Activated T-helper 17 cell treated with anti-CD3 and anti-CD28 coated beads, Interleukin-2, amount 50 U/mL, for 72 hours (primary cell): ENCODE measurements at regions not wholly inside any gene's neighbourhood (a gene's known extent, or its start where the extent isn't known, plus 50 kb on each side); places are given as distances from the start of the nearest gene placed in this dataset.
"Not testable (repeated sequence)": the region's sequence is repeated elsewhere in the genome, so short reads cannot be mapped to it uniquely, and the experiment has no call there.

ENCODE experiments used
- ATAC-seq: fragments of 150-1000 bp; cut with Tn5 transposase; replicated peaks from 2 replicates; pipeline ENCODE4 v1.10.0; 2021; ENCODE audit warnings: mild to moderate bottlenecking, moderate library complexity
- H3K27ac Mint-ChIP-seq: one replicate; pipeline ENCODE4 v1.8.0; 2022; ENCODE audit warnings: mixed read lengths
- H3K27me3 Mint-ChIP-seq: one replicate; pipeline ENCODE4 v1.8.0; 2022; ENCODE audit warnings: mixed read lengths
- H3K36me3 Mint-ChIP-seq: one replicate; pipeline ENCODE4 v1.8.0; 2022; ENCODE audit warnings: low read depth, mild to moderate bottlenecking, mixed read lengths
- H3K4me1 Mint-ChIP-seq: one replicate; pipeline ENCODE4 v1.8.0; 2022; ENCODE audit warnings: mixed read lengths
- H3K4me3 Mint-ChIP-seq: one replicate; pipeline ENCODE4 v1.8.0; 2022; ENCODE audit warnings: mild to moderate bottlenecking, mixed read lengths
- H3K9me3 Mint-ChIP-seq: one replicate; pipeline ENCODE4 v1.8.0; 2022; ENCODE audit warnings: mixed read lengths

GRCh38 chr16:29338821-29339700 is 67.5 kb downstream of the NPIPB11 start:
- H3K36me3 Mint-ChIP-seq, H3K27me3 Mint-ChIP-seq, H3K4me1 Mint-ChIP-seq, H3K9me3 Mint-ChIP-seq, H3K27ac Mint-ChIP-seq, ATAC-seq, H3K4me3 Mint-ChIP-seq: not testable (repeated sequence)

- not testable (repeated sequence) for H3K36me3 Mint-ChIP-seq, H3K9me3 Mint-ChIP-seq, ATAC-seq, H3K4me3 Mint-ChIP-seq, H3K4me1 Mint-ChIP-seq, H3K27me3 Mint-ChIP-seq, H3K27ac Mint-ChIP-seq
Observed at GRCh38 chr16:29337385-29337901, 69.1 kb downstream of the NPIPB11 start.

DNA sequence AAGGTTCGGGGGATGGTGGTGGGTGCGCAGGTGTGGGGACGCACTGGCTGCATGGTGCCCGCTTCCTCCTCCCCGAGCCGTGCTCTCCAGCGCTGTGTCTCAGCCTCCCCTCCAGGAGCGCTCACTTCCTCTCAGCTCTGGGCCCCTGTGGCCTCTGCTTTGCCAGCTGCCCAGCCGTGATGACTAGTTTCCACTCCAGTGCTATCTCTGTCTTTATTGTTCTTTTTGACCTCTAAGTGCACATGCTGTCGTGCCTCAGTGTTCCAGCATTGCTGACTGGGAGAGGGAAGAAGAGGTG is 71.0 kb downstream of the NPIPB11 start:
- not testable (repeated sequence) for H3K4me3 Mint-ChIP-seq, H3K36me3 Mint-ChIP-seq, H3K4me1 Mint-ChIP-seq, H3K9me3 Mint-ChIP-seq, H3K27me3 Mint-ChIP-seq, H3K27ac Mint-ChIP-seq, ATAC-seq

DNA sequence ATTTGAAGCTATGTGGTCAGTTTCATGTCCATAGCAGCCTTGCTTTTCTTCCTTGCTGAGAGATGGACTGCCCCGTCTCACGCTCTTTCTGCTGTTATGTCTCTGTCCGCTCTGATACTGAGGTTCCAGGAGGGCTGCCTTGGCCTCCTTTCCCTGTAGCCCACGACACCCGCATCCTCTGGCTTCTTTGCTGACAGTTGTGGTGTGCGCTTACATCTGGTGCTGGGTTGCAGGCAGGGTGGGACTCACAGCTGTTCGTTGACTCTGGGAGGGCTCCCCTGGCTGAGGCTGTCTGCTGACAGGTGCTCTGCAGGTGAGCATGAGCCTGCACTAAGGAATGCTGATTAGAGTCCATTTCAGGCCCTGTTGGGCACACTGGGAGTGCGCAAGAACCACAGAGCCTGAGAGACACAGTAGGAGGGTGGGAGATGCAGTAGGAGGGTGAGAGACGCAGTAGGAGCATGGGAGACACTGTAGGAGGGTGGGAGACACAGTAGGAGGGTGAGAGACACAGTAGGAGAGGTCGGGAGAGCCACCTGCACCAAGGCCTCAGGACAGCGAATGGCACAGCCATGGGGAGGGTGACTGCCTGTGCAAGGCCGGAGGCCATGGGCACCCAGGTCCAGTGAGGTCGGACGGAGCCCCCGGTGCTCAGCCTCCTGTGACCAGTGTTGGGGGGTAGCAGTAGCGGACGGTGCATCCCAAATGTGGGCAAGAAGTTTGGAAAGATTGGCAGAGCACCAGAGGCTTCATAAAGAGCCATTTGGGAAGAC is 71.5 kb downstream of the NPIPB11 start:
- not testable (repeated sequence) for H3K4me3 Mint-ChIP-seq, H3K27ac Mint-ChIP-seq, H3K9me3 Mint-ChIP-seq, ATAC-seq, H3K4me1 Mint-ChIP-seq, H3K27me3 Mint-ChIP-seq, H3K36me3 Mint-ChIP-seq

- not testable (repeated sequence) for H3K9me3 Mint-ChIP-seq, H3K27ac Mint-ChIP-seq, H3K4me3 Mint-ChIP-seq, ATAC-seq, H3K36me3 Mint-ChIP-seq, H3K4me1 Mint-ChIP-seq, H3K27me3 Mint-ChIP-seq
Observed at GRCh38 chr16:29333492-29334097, 72.9 kb downstream of the NPIPB11 start.

DNA sequence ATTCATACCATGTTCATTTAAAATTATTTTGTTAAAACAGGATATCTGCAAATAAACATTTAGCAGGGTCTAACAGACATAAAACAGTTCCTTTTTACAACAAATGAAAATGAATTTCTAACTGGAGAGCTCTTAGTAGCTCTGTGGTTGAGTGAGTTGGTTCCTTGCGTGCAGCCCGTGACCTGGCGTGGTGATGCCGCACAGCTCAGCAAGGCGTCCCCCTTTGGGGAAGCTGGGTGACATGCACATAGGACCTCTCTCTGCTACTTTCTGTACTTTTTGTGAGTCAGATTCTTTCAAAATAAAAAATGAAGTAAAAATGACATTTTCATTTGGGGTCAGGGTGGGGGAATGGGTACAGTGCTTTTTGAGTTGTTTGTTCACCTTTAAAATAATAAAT is 75.9 kb downstream of the NPIPB11 start:
- not testable (repeated sequence) for H3K36me3 Mint-ChIP-seq, ATAC-seq, H3K9me3 Mint-ChIP-seq, H3K27me3 Mint-ChIP-seq, H3K4me3 Mint-ChIP-seq, H3K27ac Mint-ChIP-seq, H3K4me1 Mint-ChIP-seq

DNA sequence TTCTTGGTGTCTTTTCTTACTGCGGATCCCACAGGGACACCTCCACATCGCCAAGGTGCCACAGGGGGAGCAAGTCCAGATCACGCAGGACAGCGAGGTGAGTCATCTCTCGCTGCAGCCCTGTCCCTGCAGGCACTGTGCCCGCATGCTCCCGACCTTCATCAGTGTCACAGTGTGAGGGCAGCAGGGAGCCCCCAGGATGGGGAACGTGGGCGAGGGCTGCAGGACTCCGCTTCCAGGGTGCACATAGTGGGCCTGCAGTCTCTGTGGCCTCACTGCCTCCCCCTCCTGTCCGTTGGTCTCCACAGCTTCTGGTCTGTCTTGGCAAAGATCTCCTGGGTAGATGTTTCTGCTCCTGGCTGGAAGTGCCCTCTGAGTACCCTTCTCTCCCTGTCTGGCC is 78.0 kb downstream of the NPIPB11 start:
- not testable (repeated sequence) for ATAC-seq, H3K4me3 Mint-ChIP-seq, H3K27me3 Mint-ChIP-seq, H3K9me3 Mint-ChIP-seq, H3K27ac Mint-ChIP-seq, H3K36me3 Mint-ChIP-seq, H3K4me1 Mint-ChIP-seq

- not testable (repeated sequence) for H3K27me3 Mint-ChIP-seq, H3K27ac Mint-ChIP-seq, ATAC-seq, H3K4me3 Mint-ChIP-seq, H3K4me1 Mint-ChIP-seq, H3K36me3 Mint-ChIP-seq, H3K9me3 Mint-ChIP-seq
Observed at GRCh38 chr16:29327631-29328408, 78.7 kb downstream of the NPIPB11 start.

GRCh38 chr16:29326164-29327125 is 80.1 kb downstream of the NPIPB11 start:
- not testable (repeated sequence) for H3K9me3 Mint-ChIP-seq, ATAC-seq, H3K27ac Mint-ChIP-seq, H3K4me1 Mint-ChIP-seq, H3K27me3 Mint-ChIP-seq, H3K4me3 Mint-ChIP-seq, H3K36me3 Mint-ChIP-seq

GRCh38 chr16:29323725-29324124 is 82.8 kb downstream of the NPIPB11 start:
- not testable (repeated sequence) for H3K9me3 Mint-ChIP-seq, H3K27ac Mint-ChIP-seq, H3K4me1 Mint-ChIP-seq, H3K36me3 Mint-ChIP-seq, H3K27me3 Mint-ChIP-seq, H3K4me3 Mint-ChIP-seq, ATAC-seq

DNA sequence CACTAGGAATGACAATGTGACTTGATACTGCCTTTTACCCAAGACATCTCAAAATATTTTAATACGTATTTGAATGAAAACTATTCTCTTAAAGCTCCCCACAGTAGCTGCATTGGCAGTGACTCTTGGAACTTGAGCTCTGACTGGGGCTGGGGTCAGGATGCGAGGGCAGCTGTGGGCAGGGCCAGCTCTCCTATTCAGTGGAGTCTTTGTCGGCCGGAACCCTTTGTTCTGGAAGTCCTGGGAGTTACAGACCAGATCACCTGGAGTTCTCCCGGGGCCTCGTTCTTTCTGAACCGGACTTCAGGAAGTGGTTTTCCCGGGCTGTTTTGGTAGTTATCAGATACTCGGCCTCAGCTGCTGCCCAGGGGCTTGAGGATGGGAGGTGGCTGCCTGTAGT is 84.9 kb downstream of the NPIPB11 start:
- Mint-ChIP-seq H3K4me3 (no peak overlapping the region), H3K27me3 (no peaks in the 10 kb centered on the region), H3K27ac (no peak overlapping the region), H3K36me3 (no peaks in the 10 kb centered on the region), H3K9me3 (no peaks in the 10 kb centered on the region), H3K4me1 (no peaks in the 10 kb centered on the region)
- no peak for ATAC-seq

GRCh38 chr16:29321000-29321393 is 85.5 kb downstream of the NPIPB11 start:
- Mint-ChIP-seq H3K27ac (no peak overlapping the region), H3K36me3 (no peaks in the 10 kb centered on the region), H3K4me1 (no peaks in the 10 kb centered on the region), H3K27me3 (no peaks in the 10 kb centered on the region), H3K9me3 (no peaks in the 10 kb centered on the region), H3K4me3 (no peak overlapping the region)
- ATAC-seq = no peak

GRCh38 chr16:29320274-29320999 is 86.1 kb downstream of the NPIPB11 start:
- Mint-ChIP-seq H3K36me3 (no peaks in the 10 kb centered on the region), H3K4me3 (no peak overlapping the region), H3K27ac (no peak overlapping the region), H3K4me1 (no peaks in the 10 kb centered on the region), H3K9me3 (no peaks in the 10 kb centered on the region), H3K27me3 (no peaks in the 10 kb centered on the region)
- no peak for ATAC-seq
